HG03280 (cell line): ENCODE measurements at regions not wholly inside any gene's neighbourhood (a gene's known extent, or its start where the extent isn't known, plus 50 kb on each side); places are given as distances from the start of the nearest gene placed in this dataset.
A peak's percentile ranks its signal among the peaks of the same experiment; 100 is the strongest.
"Not testable (repeated sequence)": the region's sequence is repeated elsewhere in the genome, so short reads cannot be mapped to it uniquely, and the experiment has no call there.

Source experiments
- ATAC-seq: cut with Tn5 transposase; IDR thresholded peaks from one replicate; pipeline ENCODE4 v1.9.1; 2021; ENCODE audit warnings: mild to moderate bottlenecking, moderate library complexity; ENCODE audit not compliant: unreplicated experiment

DNA sequence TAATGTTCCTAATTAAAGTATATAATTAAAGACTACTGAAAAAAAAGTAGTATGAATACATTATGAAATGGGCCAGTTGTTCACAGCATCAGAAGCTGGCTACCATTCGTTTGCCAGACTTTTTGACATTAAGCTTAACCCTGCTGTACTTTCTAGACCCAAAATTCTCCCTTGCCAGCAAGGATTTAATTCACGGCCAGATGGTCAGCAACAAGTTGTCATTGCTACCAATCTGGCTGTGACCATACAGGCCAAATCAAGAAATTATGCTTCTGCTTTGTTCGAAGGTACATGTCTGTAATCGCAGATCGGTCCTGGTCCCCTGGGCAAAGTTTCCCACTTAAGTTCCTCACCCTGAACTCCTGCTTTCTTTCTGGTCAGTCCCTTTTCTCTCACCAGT, 217.7 kb upstream of the ATXN7L3B start:
- ATAC-seq = no peak

DNA sequence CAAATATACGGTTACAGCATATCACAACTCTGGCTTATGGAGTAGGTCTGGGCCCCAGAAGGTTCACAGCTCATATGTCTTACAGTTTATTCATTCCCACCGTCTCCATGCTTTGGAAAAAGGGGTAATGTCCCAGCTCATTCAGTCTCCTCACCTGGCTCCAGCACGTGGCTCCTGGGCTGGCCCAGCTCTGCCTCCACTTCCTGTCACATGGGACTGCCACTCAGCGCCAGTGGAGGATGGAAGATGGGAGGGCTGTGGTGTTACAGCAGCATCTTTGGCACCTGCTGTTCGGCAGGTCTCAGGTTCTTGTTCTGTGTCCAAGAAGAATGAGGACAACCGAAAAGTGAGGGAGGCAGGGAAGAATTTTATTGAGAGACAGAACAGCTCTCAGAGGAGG, 216.3 kb upstream of the ATXN7L3B start:
- no peak for ATAC-seq

- no peak for ATAC-seq
Observed at GRCh38 chr12:74322792-74323191, 214.8 kb upstream of the ATXN7L3B start.

- no peak for ATAC-seq
Observed at GRCh38 chr12:74328623-74329022, 209.0 kb upstream of the ATXN7L3B start.

DNA sequence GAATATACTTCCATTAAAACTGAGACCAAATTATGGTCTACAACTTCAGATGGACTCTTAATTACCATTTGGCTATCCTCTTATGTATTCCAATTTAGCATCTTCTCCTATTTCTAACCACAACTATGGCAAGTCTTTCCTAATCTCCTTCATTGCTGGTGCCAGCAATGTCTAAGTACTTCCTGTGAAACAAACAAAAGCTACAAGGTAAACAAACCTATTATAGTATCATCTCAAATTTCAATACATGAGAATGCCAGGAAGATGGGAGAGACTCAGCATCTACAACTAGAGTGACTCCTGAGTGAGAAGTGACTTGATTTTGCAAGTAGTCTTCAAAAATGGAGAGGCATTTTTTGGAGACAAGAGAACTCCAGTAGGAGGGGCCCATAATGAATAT, 202.9 kb upstream of the ATXN7L3B start:
- no peak for ATAC-seq

GRCh38 chr12:74337951-74338350, 199.7 kb upstream of the ATXN7L3B start:
- ATAC-seq = no peak

- no peak for ATAC-seq
Observed at GRCh38 chr12:74339211-74339610, 198.4 kb upstream of the ATXN7L3B start.

- ATAC-seq = no peak
Observed at GRCh38 chr12:74349925-74350324, 187.7 kb upstream of the ATXN7L3B start.

- peak; percentile 85 for ATAC-seq
Observed at GRCh38 chr12:74365178-74365964, 172.3 kb upstream of the ATXN7L3B start.

GRCh38 chr12:74370608-74371216, 166.9 kb upstream of the ATXN7L3B start:
- no peak for ATAC-seq

- no peak for ATAC-seq
Observed at GRCh38 chr12:74379114-74379513, 158.5 kb upstream of the ATXN7L3B start.

GRCh38 chr12:74381958-74382357, 155.7 kb upstream of the ATXN7L3B start:
- no peak for ATAC-seq

DNA sequence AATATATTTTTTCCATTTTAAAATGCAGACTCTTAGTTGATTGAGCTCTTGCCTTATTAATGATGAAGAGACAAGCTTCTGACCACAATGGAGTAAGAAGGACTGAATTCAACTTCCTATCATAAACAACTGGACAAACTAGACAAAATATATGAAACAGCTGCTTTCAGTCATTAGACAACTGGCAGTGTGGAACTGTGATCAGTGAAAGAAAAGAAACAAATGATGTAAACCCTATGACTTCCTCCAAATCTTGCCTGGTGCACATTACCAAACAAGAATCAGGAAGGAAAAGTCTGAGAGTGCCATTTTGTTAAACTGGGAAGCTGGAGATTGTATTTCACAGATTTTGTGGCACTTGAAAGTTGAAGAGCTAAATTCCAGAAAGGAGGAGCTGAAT, 154.7 kb upstream of the ATXN7L3B start:
- no peak for ATAC-seq

GRCh38 chr12:74391283-74391682, 146.4 kb upstream of the ATXN7L3B start:
- no peak for ATAC-seq

DNA sequence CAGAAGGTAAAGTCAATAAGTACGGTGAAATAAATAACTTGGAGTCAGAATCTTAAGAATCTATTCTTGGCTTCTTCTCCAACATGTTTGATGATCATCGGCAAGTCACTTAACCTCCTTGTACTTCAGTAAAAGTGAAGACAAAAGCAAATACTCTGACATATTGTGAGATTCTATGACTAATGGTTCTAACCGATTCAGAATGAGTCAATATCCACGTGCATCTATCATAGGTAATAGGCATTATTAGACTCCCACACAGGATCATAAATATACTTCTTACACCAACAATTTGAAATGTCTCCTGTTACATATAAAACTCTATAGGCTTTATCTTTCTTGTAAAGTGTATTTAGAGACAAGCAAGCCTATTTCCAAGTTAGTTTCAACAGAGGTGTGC, 144.4 kb upstream of the ATXN7L3B start:
- ATAC-seq = no peak

DNA sequence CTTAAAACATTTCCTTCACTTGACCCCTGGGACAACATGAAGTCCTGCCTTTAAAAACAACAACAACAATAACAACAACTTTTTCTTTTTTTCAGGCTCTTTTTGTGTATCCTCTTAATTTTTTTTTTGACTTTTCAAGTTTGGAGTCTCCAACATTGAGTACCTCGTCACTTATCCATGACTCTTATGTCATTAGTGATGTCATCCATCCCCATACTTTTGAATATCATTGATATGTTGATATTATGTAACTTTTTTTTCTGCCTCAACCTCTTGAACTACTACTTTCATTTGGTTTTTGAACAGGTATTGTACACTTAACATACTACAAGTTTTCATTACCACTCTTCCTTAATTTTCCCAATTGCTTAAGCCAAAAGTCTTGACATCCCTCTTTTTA, 143.0 kb upstream of the ATXN7L3B start:
- no peak for ATAC-seq

GRCh38 chr12:74401035-74401434, 136.6 kb upstream of the ATXN7L3B start:
- ATAC-seq = no peak

DNA sequence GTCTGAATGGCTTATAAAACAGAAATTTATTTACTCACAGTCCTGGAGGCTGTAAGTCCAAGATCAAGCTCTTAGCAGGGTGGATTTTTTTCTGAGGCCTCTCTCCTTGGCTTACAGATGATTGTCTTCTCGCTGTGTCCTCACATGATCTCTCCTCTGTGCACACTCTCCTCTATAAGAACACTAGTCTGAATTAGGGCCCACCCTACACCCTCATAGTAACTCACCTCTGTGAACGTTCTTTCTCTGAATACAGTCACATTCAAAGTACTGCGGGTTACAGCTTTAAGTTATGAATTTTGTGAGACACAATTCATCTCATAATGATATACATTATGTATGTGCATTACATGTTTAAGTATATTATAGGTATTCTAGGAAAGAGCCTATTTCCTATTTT, 135.7 kb upstream of the ATXN7L3B start:
- no peak for ATAC-seq

GRCh38 chr12:74403221-74403470, 134.5 kb upstream of the ATXN7L3B start:
- not testable (repeated sequence) for ATAC-seq

- ATAC-seq = no peak
Observed at GRCh38 chr12:74408601-74409166, 129.0 kb upstream of the ATXN7L3B start.

GRCh38 chr12:74412606-74413230, 124.9 kb upstream of the ATXN7L3B start:
- ATAC-seq = no peak

- ATAC-seq = no peak
Observed at GRCh38 chr12:74415633-74416032, 122.0 kb upstream of the ATXN7L3B start.
